Astrocyte of the cerebellum (primary cell): ENCODE measurements at regions not wholly inside any gene's neighbourhood (a gene's known extent, or its start where the extent isn't known, plus 50 kb on each side); places are given as distances from the start of the nearest gene placed in this dataset.

Experiments
- DNase-seq: peaks from one replicate; pipeline ENCODE4 v3.0.0-alpha.2; 2011; ENCODE audit warnings: low read depth
- H3K4me3 ChIP-seq: 2 replicates; pipeline ENCODE4 v1.5.1; 2011; ENCODE audit warnings: mild to moderate bottlenecking, low read depth, low read length, moderate library complexity
- in situ Hi-C: cut with HindIII; loops from 2 replicates; pipeline ENCODE4 v1.10.0; 2017; ENCODE audit warnings: low sequenced_read_pairs
- TF ChIP-seq, protein P1 (sequence below): IDR thresholded peaks from 2 replicates; pipeline ENCODE4 v1.5.1; 2012; ENCODE audit warnings: low read length, low read depth, moderate library complexity, mild to moderate bottlenecking; ENCODE audit errors: missing control alignments

DNA sequence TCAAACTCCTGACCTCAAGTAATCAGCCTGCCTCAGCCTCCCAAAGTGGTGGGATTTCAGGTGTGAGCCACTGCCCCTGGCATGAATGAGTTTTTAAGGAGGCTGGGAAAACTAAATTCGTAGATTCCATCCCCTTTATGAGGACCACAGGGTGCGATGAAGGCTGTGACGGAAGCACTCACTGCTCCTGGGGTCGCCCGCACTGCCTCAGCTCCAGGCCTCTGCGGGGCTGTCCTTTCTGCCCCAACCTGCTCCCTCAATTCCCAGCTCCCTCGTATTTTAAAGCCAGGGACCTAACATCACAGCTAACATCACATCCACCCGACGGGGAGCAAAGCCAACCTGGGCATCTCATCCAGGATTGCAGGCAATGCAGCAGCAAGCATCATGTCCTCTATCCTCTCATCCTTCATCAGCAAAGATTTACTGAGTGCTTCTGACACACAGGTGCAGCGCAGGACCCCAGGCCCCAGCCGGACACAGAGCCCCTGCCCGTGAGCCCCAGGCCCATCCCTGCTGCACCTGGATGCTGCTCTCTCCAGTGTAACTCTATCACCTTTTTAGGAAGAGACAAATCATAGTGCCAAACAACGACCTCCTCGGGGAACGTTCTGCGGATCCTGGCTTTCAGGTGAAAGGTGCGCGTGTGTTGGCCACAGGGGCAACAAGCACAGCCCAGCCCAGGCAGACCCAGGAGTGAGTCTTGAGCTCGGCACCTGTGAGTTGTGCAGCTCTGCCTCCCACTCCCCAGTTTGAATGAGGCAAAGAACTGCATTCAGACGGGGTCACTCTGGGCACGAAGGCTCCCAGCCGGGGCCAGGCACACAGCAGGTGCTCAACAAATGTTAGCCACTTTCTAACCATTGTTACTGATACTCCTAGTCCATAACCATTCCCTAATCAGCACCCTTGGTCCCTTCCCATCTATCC is 134.3 kb downstream of the CRYBB2 start:
- TF ChIP-seq, protein P1, sequence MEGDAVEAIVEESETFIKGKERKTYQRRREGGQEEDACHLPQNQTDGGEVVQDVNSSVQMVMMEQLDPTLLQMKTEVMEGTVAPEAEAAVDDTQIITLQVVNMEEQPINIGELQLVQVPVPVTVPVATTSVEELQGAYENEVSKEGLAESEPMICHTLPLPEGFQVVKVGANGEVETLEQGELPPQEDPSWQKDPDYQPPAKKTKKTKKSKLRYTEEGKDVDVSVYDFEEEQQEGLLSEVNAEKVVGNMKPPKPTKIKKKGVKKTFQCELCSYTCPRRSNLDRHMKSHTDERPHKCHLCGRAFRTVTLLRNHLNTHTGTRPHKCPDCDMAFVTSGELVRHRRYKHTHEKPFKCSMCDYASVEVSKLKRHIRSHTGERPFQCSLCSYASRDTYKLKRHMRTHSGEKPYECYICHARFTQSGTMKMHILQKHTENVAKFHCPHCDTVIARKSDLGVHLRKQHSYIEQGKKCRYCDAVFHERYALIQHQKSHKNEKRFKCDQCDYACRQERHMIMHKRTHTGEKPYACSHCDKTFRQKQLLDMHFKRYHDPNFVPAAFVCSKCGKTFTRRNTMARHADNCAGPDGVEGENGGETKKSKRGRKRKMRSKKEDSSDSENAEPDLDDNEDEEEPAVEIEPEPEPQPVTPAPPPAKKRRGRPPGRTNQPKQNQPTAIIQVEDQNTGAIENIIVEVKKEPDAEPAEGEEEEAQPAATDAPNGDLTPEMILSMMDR: no peak
- in situ Hi-C loops: no loop called here
- DNase-seq: no peak
- no peak overlapping the region for H3K4me3 ChIP-seq

DNA sequence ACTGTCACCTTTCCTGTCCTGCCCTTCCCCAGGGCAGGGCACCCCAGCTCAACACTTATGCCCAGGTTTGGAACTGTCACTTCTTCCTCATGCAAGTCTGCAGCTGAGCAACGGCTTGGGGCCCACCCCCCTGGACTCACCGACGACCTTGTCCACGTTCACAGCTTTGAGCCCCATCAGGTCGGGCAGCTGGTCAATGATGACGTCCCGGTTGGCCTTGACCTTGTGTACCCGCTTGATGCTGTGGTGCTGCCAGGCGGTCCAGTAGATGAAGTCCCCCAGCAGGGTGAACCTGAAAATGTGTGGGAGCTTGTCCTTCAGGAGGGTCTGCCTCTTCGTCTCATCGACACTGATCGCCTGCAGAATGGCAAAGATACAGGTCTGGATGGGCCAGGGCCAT is 135.0 kb downstream of the CRYBB2 start:
- H3K4me3 ChIP-seq: no peak overlapping the region
- in situ Hi-C loops: no loop called here
- DNase-seq: no peak
- TF ChIP-seq, protein P1: no peak

DNA sequence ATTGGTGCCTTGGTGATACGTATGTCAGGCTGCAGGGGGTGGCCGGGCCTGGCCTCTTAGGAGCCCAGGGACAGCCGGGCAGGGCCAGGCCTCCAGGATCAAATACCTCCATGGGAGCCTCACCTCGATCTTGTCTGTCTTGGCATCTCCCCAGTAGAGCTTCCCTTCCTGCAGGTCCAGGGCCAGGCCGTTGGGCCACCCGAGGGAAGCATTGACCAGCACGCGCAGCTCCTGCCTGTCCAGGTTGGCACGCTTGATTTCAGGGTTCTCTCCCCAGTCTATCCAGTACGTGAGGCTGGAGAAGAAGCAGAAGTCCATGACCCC is 137.7 kb downstream of the CRYBB2 start:
- TF ChIP-seq, protein P1: no peak
- in situ Hi-C loops: no loop called here
- no peak overlapping the region for H3K4me3 ChIP-seq
- no peak for DNase-seq

DNA sequence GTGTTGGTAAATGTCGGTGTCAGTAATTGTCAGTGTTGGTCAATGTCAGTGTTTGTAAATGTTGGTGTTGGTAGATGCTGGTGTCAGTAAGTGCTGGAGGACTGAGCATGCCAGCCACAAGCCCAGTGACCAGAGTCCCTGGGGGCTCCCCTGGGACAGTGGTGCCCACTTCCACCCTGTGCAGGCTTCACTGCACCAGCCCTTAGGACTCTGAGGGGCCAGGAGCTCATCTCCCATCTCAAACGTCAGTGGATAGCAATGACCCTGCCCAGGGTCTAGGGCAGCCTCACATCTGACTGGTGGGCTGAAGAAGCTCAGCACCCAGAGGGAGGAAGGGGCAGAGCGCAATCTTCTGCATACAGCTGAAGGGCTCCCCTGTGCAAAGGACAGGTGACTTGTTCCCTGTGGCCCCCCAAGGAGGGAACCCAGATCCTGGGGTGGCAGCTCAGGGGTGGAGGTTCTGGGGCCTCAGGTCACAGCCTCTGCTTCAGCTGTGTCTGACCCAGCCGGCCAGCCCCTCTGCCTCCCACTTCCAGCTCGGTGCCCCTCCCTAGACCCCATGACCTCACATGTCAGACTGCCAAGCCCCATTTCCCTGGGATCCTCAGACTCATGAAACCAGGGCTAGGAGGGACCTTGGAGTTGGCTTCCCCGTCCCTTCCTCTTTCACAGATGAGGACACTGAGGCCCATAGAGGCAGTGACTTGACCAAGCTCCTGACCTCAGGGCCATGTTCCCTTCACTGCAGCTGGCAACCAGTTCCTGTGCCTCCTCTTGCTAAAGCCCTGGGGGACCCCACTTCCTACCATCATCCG is 138.4 kb downstream of the CRYBB2 start:
- in situ Hi-C loops: no loop called here
- DNase-seq: no peak
- TF ChIP-seq, protein P1: no peak
- H3K4me3 ChIP-seq: no peak overlapping the region

DNA sequence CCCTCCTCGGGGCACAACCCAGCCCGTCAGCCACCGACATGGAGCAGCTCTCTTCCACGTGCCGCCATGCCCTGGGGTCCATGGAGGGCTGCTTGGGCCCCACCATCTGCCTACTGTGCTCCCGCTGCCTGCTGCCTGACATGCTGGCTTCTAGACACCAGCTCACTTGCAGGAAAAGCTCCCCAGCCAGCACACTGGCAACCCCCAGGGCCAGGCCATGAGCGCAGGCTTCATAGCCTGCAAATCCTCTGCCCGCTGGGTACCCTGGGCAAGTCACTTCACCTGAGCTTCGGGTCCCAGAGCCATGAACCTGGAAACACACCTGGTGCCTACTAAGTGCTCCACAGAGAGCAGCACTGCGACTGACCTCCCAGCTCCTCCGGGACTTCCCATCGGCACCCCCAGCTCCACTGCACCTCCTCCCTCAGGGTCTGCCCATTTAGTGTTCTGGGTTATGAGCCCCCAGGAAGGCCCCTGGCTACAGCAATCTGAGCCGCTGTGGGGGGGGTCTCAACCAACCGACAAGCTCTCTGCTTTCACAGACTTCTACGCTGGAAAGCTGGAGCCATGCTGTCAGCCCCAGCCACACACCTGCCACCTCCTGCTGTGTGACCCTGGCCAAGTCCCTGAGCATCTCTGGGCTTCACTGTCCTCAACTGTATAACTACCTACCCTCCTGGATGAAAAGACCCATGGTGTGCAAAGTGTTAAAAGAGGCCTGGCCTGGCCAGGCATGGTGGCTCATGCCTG is 139.2 kb downstream of the CRYBB2 start:
- DNase-seq: no peak
- no peak overlapping the region for H3K4me3 ChIP-seq
- TF ChIP-seq, protein P1: no peak
- in situ Hi-C loops: no loop called here

DNA sequence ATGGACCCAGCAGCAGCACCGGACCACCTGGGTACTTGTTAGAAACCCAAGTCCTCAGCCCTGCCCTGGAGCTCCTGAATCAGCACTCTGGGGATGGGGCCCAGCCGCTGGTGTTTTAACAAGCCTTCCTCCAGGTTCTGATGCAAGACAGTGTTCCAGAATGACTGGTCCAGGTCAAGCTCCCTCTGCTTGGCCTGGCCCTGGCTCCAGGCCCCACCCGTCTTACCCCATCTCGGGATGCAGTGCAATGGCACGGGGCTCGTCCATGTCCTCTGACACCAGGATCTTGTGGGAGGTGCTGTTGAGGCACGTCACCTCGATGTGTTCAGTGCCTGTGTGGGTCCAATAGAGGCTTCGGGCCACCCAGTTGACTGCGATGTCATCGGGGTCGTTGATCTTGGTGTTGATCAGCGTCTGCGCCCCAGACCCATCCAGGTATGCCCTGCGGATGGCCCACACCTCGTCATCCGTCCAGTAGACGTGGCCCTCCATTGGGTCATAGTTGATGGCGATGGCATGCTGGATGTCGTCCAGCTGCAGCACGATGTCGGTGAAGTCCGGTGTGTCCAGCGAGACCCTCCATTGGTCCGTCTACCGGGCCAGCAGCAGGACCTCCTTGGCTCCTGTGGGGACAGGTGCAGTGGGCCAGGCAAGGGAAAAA is 140.3 kb downstream of the CRYBB2 start:
- in situ Hi-C loops: no loop called here
- TF ChIP-seq, protein P1: no peak
- DNase-seq: no peak
- no peak overlapping the region for H3K4me3 ChIP-seq
